HG02938 (cell line): ENCODE measurements at regions not wholly inside any gene's neighbourhood (a gene's known extent, or its start where the extent isn't known, plus 50 kb on each side); places are given as distances from the start of the nearest gene placed in this dataset.

Source experiments
- ATAC-seq: cut with Tn5 transposase; IDR thresholded peaks from one replicate; pipeline ENCODE4 v1.9.1; 2021; ENCODE audit warnings: mild to moderate bottlenecking, moderate library complexity; ENCODE audit not compliant: unreplicated experiment

DNA sequence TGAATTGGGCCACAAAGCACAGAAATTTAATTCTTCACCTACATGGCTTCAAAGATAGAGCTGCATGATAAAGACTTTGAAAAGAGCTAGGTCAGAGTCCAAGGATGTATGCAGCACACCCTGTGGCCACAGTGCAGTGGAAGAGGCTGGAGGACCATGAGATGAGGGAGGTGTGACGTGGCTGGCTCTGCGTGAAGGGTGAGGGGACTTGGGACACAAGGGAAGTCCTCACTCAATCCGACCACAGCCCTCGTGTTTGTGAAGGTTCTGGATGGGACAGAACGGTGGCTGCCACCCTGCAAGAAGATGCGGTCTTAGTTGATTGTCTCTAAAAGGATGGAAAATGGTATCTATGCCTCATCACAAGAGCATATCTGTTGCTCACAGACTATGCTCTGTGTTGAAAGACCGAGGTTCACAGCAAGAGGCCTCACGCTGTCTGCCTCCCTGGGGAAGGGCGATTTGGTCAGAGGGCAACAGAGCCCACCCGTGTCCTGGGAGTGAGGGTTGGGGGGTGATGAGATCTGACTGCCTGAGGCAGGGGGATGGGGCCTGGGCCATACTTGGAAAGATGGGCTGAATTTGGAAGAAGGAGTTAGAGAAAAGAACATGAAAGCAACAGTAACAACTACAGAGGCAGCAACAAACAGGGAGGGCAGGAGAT is 174.4 kb upstream of the SHH start:
- ATAC-seq, result no peak

DNA sequence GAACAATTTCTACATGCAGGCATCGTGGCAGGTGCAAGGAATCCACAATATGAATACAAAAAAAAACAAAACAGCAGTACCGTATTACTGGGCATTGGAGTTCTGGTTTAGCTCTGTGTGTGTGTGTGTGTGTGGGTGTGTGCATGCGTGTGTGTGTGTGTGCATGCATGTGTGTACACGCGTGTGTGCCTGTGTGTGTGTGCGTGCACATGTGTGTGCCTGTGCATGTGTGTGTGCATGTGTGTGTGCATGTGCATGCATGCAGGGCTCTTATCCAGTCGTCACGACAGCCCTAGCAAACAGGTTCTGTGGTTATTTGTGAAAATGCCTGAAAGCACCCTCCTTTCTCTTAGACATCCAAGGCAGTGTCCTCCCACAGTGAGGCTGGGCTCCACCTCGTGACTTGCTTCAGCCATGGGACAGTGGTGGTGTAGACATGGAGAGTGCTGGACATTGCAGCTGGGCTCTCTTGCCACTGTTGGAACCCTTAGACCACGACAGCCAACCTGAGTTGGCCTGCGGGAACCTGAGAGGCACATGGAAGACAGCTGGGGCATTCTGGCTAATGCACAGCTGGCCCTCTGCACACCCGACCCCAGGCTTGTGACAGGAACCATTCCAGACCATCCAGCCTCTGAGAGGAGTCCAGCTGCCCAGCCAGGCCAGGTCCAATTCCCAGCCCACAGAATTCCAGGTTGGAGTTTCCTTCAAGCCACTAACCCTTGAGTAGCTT is 173.4 kb upstream of the SHH start:
- no peak for ATAC-seq

DNA sequence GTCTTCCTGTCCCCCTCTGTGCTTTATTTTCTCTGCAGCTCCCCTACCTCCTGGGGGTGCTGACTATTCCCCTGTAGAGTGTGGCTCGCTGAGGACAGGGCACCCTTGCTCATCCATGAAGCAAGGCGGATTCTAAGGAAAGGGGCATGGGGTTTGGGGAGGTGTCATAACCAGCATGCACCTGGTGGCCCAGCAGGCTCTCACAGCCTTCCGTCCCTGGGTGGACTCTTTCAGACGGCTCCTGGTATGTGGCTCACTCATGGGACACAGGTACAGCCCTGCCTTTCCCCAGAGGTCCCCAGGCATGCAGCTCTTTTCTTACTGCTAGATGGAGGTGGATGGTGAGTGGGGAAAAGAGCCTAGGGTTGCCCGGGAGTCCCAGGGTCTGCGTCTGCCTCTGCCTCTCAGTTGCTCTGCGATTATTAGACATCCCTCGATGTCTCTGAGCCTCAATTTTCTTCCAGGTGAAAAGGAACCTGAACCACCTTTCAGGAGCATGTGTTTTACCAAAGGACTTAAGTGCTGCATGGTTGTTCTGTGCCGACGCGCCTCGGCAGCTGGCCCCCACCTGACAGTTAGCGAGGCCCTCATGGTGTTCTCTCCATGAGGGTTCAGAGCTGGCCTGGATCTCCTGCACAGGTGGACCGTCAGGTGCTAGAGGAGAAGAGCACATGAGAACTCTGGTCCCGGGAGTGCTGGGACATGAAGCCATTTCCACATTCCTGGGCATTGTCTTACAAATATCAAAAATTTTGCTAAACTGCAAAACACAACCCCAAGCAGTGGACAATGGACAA is 172.5 kb upstream of the SHH start:
- no peak for ATAC-seq

DNA sequence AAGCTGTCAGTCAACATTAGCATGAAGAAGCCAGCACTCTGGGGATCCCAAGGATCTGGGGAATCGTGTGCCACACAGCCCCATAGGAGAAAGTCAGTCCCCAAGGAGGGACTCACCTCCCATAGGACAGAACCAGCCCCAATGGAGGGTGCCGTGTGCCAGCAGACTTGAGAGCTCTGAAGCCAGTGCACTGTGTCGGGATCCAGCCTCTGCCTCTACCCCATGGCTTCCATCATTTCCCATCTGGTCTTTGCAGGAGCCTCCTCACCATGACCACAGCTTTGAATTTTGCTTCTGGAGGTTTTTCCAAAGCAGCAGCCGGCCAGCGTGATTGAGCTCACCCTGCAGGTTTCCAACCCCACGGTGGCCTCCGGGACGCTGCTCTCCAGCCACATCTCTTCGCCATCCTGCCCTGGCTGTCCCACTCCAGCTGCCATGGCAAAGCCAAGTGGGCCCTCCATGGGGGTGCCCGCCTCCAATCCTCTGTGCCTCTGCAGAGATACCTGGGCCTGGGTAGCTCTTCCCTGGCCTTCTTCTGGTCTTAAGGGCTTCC is 171.8 kb upstream of the SHH start:
- no peak for ATAC-seq

GRCh38 chr7:155983176-155983815 is 171.0 kb upstream of the SHH start:
- no peak for ATAC-seq

GRCh38 chr7:155981703-155982102 is 169.4 kb upstream of the SHH start:
- ATAC-seq, result no peak

DNA sequence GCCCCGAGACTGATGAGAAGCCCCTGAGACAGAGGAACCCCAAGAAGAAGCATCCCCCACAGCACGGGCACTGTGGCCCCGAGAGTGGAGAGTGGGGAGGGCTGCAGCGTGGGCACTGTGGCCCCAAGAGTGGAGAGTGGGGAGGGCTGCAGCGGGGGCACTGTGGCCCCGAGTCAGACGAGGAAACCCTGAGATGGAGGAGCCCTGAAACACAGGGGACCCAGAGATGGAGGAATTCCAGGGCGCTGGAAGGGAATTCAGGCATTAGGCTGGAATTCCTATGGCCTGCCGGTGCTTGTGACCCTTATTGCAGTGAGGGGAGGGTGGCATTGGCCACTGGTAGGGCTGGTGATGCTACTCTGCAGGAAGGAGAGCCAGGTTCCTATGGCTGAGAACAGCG is 168.6 kb upstream of the SHH start:
- ATAC-seq, result no peak

DNA sequence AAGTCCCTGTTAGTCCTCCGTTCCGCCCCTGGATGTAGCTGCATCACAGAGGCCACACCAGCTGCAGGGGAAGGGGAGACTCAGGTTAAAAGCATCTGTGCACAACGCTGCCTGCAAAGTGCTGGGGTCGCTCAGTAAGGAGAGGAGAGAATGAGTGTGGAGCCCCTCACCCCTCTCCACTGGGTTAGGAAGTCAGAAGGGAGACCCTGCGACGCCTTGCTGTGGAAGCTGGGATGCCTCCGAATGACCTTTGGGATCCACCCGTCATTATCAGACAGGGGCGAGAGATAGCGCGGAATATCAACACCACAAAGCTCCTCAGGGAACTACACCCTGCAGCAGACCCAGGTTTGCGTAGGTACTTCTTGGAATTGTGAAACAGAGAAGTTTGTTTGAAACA is 167.7 kb upstream of the SHH start:
- no peak for ATAC-seq

DNA sequence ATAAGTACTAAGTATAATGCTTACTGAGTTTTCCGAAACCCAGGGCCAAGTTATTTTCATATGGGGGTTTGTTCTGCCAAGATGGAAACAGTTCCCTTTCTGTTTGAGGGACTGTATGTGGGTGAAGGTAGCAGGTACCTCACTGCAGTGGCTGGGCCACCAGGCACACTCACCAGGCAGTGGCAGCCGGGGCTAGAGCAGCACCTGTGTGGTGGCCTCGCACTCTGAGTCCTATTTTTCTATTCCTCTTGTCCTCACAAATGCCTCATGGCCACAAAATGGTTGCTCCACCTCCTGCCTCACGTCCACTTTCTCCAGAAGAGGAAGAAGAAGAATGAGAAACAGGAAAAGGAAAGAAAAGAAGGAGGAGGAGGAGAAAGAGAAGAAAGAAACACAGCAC is 167.3 kb upstream of the SHH start:
- ATAC-seq, result no peak

DNA sequence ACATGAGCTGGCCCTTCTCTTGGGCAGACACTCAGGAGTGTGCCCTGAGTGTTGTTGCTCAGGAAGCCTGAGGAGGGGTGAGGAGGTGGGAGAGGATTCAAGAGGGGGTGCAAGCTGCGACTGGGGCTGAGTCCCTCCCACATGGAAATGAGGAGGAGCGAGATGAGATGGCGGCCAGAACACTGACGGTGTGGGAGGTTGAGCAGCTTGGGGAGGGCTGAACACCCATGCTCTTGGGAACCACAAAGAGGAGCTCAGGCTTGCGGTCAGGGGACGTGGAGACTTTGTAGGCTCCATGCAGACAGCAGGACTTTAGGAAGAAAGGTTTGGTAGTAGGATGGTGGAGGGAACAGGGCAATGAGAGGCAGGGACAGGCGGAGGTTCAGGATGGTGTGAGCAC is 163.2 kb upstream of the SHH start:
- ATAC-seq, result no peak

GRCh38 chr7:155974186-155974897 is 162.1 kb upstream of the SHH start:
- no peak for ATAC-seq

DNA sequence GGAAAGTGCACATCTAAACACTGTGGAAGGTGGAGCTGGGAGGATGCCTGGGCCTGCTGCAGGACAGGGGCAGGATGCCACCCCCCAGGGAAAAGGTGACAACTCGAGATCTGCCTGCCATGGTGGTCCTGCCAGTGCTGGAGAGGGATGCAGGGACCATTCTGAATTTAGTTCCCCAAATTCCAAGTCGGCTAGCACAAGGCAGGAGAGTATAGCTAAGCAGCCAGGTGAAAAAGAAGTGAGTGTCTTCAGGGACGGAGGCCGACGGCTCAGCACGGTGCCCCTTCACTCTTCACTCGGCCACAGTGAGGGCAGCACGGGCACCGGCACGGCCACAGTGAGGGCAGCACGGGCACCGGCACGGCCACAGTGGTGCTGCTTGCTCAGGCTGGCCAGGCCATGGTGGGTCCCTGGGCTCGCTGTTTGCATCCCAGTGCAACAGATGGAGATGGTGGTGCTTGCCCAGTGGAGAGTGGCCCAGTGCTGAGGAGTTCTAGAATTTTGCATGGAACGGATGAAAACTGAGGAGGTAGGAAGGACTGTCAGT is 161.3 kb upstream of the SHH start:
- ATAC-seq, result no peak

DNA sequence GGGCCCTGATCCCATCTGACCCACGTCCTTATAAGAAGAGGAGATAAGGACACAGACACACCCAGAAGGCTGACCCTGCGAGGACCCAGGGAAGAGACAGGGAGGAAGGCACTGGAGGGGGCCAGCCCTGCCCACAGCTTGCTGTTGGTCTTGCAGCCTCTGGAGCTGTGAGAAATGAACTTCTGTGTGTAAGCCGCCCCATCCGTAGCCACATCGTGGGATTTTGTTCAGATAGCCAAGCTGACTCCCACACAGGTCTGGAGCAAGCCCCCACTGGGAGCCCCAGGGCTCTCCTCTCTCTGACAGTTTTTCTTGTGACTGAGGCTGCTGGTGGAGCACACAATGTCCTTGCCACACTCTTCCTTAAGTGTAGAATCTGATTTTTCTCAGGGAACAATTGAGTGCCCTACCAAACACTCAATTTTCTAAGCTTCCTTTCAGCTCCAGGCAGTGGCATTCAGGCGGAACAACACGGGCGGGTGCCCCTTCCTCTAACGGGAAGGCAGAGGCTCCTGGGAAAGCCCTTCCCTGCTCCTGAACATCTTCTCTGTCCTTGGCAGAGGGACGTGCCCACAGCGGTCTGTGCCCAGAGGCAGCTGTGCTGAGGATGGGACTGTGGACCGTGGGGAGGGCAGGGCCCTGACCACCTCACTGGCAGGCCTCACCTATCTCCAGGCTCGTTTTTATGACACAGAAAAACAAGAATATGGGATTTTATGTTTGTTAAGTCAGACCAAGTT is 160.6 kb upstream of the SHH start:
- no peak for ATAC-seq

DNA sequence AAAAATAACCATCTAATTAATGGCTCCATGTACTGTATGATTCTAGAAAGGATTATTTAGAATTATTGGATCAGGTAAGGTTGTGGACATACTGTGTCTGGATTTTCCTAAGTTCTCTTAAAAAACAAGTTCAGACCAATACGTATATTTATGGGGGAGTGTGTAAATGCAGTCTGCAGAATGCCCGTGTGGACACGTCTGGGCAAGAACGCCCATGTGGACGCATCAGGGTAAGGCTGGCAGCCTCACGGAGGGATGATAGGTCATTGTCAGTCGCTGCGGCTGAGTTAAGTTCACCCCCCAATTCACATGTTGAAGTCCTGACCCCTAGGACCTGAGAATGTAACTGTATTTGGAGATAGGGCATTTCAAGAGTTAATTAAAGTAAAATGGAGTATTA is 160.0 kb upstream of the SHH start:
- no peak for ATAC-seq

DNA sequence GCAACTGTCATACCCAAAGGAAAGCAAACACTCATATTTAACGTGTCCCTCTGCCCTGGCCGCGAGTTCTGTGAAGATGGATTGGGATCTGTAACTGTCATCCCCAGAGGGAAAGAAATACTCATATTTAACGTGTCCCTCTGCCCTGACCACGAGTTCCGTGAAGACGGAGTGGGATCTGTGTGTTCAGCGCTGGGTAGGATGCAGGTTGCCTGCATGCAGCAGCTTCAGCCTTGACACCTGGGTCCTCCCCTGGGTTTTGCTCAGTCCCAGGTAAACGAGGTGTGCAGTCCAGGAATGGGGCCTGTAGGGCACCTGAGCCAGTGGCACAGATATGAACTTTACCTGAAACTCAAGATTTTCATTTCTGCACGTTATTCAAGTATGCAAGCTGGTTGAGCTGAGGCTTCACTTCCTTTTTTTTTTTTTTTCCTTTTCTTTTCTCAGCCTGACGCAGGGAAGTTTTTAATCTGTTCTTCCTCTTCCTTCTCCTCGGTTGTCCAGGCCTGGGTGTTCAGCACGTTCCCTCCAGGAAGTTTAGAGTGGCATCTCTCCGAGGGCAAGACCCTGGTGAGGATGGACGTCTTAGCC is 159.0 kb upstream of the SHH start:
- ATAC-seq, result no peak

- no peak for ATAC-seq
Measured at GRCh38 chr7:155969192-155969929, 157.1 kb upstream of the SHH start.

DNA sequence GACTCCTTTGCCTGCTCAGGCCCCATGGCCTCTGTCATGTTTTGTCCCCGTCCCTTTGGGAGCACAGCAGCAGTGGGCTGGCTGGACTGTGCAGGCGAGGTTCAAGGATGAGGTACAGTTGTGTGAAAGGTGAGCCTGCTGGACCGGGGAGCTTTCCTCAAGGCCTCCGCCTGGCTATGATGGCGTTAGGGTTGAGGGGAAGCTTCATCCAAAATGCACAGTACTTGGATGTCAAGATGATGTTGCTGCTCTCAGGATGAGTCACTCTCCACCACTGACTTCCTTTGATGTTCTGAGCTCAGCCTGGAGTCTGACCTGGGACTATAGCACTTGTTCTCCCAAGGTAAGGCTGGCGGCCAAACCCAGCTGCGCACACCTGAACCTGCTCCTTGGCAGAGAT is 152.7 kb upstream of the SHH start:
- ATAC-seq, result no peak

- ATAC-seq, result no peak
Measured at GRCh38 chr7:155964543-155964942, 152.3 kb upstream of the SHH start.
